Lung (tissue), 11 donors: ENCODE measurements at regions not wholly inside any gene's neighbourhood (a gene's known extent, or its start where the extent isn't known, plus 50 kb on each side); places are given as distances from the start of the nearest gene placed in this dataset.

Experiments used
- ATAC-seq: fragments of 200-7000 bp; cut with Tn5 transposase; one replicate; pipeline ENCODE4 v1.9.1; 2020; ENCODE audit warnings: moderate number of reproducible peaks; ENCODE audit not compliant: insufficient read depth, low FRiP score
- DNase-seq, 3 donors: peaks; one replicate each; pipeline ENCODE4 v3.0.0-alpha.2; 2013 to 2017
- H3K27ac ChIP-seq, 2 donors: one replicate each; pipeline ENCODE4 v1.5.1; 2013; ENCODE audit warnings: mild to moderate bottlenecking in 2 of 2, moderate library complexity in 2 of 2, control low read depth in 1 of 2, inconsistent platforms in 1 of 2, low read depth in 1 of 2, low read length in 1 of 2
- H3K27me3 ChIP-seq, 3 donors: one replicate each; pipeline ENCODE4 v1.5.1; 2013; ENCODE audit warnings: low read length in 2 of 3; ENCODE audit not compliant: control insufficient read depth in 3 of 3, insufficient read depth in 3 of 3
- H3K36me3 ChIP-seq, 4 donors: one replicate each; pipeline ENCODE4 v1.5.1; 2013; ENCODE audit warnings: low read length in 4 of 4, mild to moderate bottlenecking in 1 of 4, moderate library complexity in 1 of 4; ENCODE audit not compliant: control insufficient read depth in 4 of 4, insufficient read depth in 4 of 4
- H3K4me1 ChIP-seq, 5 donors: one replicate each; pipeline ENCODE4 v1.5.1; 2013; ENCODE audit warnings: low read length in 5 of 5, mild to moderate bottlenecking in 2 of 5, moderate library complexity in 1 of 5; ENCODE audit not compliant: control insufficient read depth in 5 of 5, insufficient read depth in 5 of 5
- H3K4me3 ChIP-seq: one replicate; pipeline ENCODE4 v1.5.1; 2013; ENCODE audit warnings: mild to moderate bottlenecking, control low read depth, moderate library complexity
- H3K9ac ChIP-seq, 2 donors: one replicate each; pipeline ENCODE4 v1.5.1; 2013; ENCODE audit warnings: low read length in 2 of 2, control low read depth in 1 of 2; ENCODE audit not compliant: insufficient read depth in 1 of 2
- H3K9me3 ChIP-seq, 4 donors: one replicate each; pipeline ENCODE4 v1.5.1; 2013; ENCODE audit warnings: low read length in 3 of 4, mild to moderate bottlenecking in 1 of 4, moderate library complexity in 1 of 4; ENCODE audit not compliant: control insufficient read depth in 4 of 4, insufficient read depth in 3 of 4
- CTCF ChIP-seq: IDR thresholded peaks from 2 replicates; pipeline ENCODE4 v1.5.1; 2012; ENCODE audit warnings: mild to moderate bottlenecking; ENCODE audit errors: control extremely low read depth, extremely low read depth
- WGBS, 2 donors: extraction: QIAGEN DNeasy Blood & Tissue Kit; methylation state at CpG; one replicate each; pipeline ENCODE4 v1.1.7; 2013; 5-methylcytosine and 5-hydroxymethylcytosine counted together
- donor health status: control.
- donor health status: control.
- donor health status: Bipolar disorder and iron deficiency.
- donor health status: healthy.
- donor health status: DM: yes; HTN: yes; CAD: no.

DNA sequence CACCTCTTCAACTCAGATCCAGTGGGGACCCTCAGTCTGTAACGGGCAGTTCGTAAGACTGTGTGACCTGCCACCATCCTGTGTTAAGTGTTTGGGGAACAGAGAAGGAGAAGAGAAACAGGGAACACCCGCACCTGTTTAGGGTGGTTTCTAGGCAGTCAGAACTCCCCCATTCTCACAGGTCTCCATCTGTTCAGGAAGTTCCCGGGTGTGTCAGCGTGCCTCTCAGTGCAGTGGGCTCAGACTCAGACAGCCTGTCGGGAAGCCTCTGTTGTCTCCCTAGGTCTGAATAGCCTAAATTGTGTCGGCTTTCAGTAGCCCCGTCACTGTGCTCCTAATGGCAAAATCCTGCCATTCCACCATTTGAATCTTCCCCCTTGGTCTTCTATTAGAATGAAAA, 256.6 kb downstream of the LOXHD1 start:
- H3K9ac ChIP-seq = no peak overlapping the region

DNA sequence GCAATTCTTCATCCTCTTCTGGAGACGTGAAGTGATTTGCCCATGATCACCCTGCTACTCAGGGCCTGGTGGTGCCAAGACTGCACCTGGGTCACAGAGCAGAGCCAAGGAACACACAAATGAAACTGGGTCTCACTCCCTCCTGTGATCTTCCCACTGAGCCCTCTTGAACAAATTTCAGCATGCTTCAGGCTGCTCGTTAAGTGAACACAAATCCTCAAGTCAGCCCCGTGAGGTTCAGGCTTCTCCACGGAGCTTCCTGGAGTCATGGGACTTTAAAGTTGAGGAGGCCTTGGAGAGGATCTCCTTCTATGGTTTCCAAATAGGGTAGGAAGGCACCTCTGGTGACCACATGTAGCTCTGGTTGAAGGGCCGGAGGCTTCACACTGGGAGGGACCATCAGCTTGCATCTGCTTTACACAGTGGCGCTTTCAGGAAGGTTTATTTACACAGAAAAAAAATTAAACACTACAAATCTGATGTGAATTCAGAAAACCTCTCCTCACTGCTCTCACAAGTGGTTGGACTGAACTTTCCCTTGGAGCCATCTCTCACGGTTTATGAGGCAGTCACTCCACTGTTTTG, 255.4 kb downstream of the LOXHD1 start:
- ATAC-seq = no peak
- no peak for TF ChIP-seq CTCF
- Histone ChIP-seq H3K4me1 (peaks cover 0 to 19% (median 3%) of the 10 kb centered on the region in 5 donors), H3K4me3 (no peak overlapping the region), H3K27me3 (no peaks in the 10 kb centered on the region), H3K9me3 (no peaks in the 10 kb centered on the region), H3K36me3 (no peaks in the 10 kb centered on the region), H3K27ac (no peak overlapping the region), H3K9ac (no peak overlapping the region)
- no peak for DNase-seq
- 69 to 86% methylated on average over 7 of the region's 7 CpGs for WGBS, 2 donors

More for the DNA sequence above, 256.6 kb downstream of the LOXHD1 start:
- Histone ChIP-seq H3K27me3 (no peaks in the 10 kb centered on the region), H3K27ac (no peak overlapping the region), H3K4me3 (no peak overlapping the region), H3K9me3 (no peaks in the 10 kb centered on the region), H3K36me3 (no peaks in the 10 kb centered on the region), H3K4me1 (peaks cover 0 to 19% (median 3%) of the 10 kb centered on the region in 5 donors)
- WGBS, 2 donors = 73 to 81% methylated on average over 8 of the region's 8 CpGs
- no peak for TF ChIP-seq CTCF
- DNase-seq (no peak), ATAC-seq (no peak)

DNA sequence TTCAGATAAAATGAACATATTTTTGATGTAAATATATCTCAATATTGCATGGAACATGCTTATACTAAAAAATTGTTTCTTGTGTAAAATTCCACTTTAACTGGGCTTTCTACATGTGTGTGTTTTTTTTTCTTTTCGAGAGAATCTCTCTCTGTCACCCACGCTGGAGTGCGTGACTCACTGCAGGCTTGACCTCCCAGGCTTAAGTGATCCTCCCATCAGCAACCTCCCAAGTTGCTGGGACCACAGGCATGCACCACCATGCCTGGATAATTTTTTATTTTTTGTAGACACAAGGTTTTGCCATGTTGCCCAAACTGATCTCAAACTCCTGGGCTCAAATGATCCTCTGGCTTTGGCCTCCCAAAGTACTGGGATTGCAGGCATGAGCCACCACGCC, 254.6 kb downstream of the LOXHD1 start:
- no peak for DNase-seq
- Histone ChIP-seq H3K9me3 (no peaks in the 10 kb centered on the region), H3K4me3 (no peak overlapping the region), H3K9ac (no peak overlapping the region), H3K27me3 (no peaks in the 10 kb centered on the region), H3K36me3 (no peaks in the 10 kb centered on the region), H3K4me1 (peaks cover 0 to 19% (median 4%) of the 10 kb centered on the region in 5 donors), H3K27ac (no peak overlapping the region)
- WGBS, 2 donors = 85 to 95% methylated on average over 4 of the region's 4 CpGs
- no peak for TF ChIP-seq CTCF
- no peak for ATAC-seq

DNA sequence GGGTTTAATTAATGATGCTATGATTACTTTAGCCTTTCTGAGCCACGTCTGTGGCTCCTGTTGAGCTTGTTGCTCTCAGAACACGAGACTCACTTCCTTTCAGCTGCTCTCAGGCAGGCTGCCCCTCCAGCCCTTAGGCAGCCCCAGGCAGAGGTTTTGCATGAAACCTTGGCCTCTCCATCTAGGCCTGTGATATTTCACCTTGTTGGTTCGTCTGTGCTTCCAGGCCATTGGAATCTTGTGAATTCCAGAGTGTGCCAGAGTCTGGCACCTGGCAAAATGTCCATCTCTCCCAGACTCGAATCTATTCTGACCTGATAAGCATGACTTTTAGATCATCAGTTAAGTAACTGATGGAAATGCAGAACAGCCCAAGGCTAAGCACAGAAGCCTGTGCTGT, 254.1 kb downstream of the LOXHD1 start:
- Histone ChIP-seq H3K27me3 (no peaks in the 10 kb centered on the region), H3K4me1 (peaks cover 0 to 17% (median 4%) of the 10 kb centered on the region in 5 donors), H3K9me3 (no peaks in the 10 kb centered on the region), H3K4me3 (no peak overlapping the region), H3K27ac (no peak overlapping the region), H3K9ac (no peak overlapping the region), H3K36me3 (no peaks in the 10 kb centered on the region)
- ATAC-seq = no peak
- TF ChIP-seq CTCF = no peak
- no peak for DNase-seq
- 68 to 80% methylated on average over 4 of the region's 4 CpGs for WGBS, 2 donors
